AG09309 (cell line): ENCODE measurements at regions not wholly inside any gene's neighbourhood (a gene's known extent, or its start where the extent isn't known, plus 50 kb on each side); places are given as distances from the start of the nearest gene placed in this dataset.

ENCODE experiments used
- DNase-seq: peaks from one replicate; pipeline ENCODE4 v3.0.0-alpha.2; 2010; ENCODE audit warnings: low read depth
- H3K4me3 ChIP-seq: 2 replicates; pipeline ENCODE4 v1.5.1; 2011; ENCODE audit warnings: mild to moderate bottlenecking, low read depth, low read length, moderate library complexity; ENCODE audit not compliant: control insufficient read depth
- TF ChIP-seq, protein P1 (sequence below): IDR thresholded peaks from 2 replicates; pipeline ENCODE4 v1.5.1; 2011; ENCODE audit warnings: mild to moderate bottlenecking, low read depth, low read length, inconsistent platforms; ENCODE audit not compliant: insufficient read depth, control insufficient read depth; ENCODE audit errors: missing control alignments

GRCh38 chr17:34692920-34693319, 113.5 kb downstream of the TMEM132E start:
- TF ChIP-seq, protein P1, sequence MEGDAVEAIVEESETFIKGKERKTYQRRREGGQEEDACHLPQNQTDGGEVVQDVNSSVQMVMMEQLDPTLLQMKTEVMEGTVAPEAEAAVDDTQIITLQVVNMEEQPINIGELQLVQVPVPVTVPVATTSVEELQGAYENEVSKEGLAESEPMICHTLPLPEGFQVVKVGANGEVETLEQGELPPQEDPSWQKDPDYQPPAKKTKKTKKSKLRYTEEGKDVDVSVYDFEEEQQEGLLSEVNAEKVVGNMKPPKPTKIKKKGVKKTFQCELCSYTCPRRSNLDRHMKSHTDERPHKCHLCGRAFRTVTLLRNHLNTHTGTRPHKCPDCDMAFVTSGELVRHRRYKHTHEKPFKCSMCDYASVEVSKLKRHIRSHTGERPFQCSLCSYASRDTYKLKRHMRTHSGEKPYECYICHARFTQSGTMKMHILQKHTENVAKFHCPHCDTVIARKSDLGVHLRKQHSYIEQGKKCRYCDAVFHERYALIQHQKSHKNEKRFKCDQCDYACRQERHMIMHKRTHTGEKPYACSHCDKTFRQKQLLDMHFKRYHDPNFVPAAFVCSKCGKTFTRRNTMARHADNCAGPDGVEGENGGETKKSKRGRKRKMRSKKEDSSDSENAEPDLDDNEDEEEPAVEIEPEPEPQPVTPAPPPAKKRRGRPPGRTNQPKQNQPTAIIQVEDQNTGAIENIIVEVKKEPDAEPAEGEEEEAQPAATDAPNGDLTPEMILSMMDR = no peak
- H3K4me3 ChIP-seq = no peak overlapping the region
- no peak for DNase-seq
